OCI-LY3 (cell line): ENCODE measurements at regions not wholly inside any gene's neighbourhood (a gene's known extent, or its start where the extent isn't known, plus 50 kb on each side); places are given as distances from the start of the nearest gene placed in this dataset.

Experiments
- H2AFZ ChIP-seq: fragments of 200-600, 300-600 bp; shearing (Covaris generic); 2 replicates; pipeline ENCODE4 v1.6.0; 2014; ENCODE audit warnings: antibody characterized with exemption, low read depth, low read length
- H3K27ac ChIP-seq: fragments of 200-600, 300-600 bp; sonication (generic); 2 replicates; pipeline ENCODE4 v1.5.1; 2014; ENCODE audit warnings: mild to moderate bottlenecking, low read length, moderate library complexity, mixed read lengths
- H3K27me3 ChIP-seq: fragments of 200-600, 300-600 bp; sonication (generic); 2 replicates; pipeline ENCODE4 v1.6.1; 2014; ENCODE audit warnings: low read depth, low read length, mixed read lengths
- H3K36me3 ChIP-seq: fragments of 200-600, 300-600 bp; sonication (generic); replicated peaks from 2 replicates; pipeline ENCODE3; 2014; ENCODE audit warnings: low read depth, low read length, mixed read lengths
- H3K4me1 ChIP-seq: fragments of 300-600, 200-600 bp; sonication (generic); 2 replicates; pipeline ENCODE4 v1.6.1; 2014; ENCODE audit warnings: low read length, mixed read lengths
- H3K4me2 ChIP-seq: fragments of 200-600, 300-600 bp; sonication (generic); 2 replicates; pipeline ENCODE4 v1.6.1; 2014; ENCODE audit warnings: low read length, mixed read lengths
- H3K4me3 ChIP-seq: fragments of 300-600, 200-600 bp; sonication (generic); 2 replicates; pipeline ENCODE4 v1.5.1; 2014; ENCODE audit warnings: antibody characterized with exemption, mild to moderate bottlenecking, low read length, moderate library complexity
- H3K79me2 ChIP-seq: fragments of 300-600, 200-600 bp; shearing (Covaris generic); 2 replicates; pipeline ENCODE4 v1.6.1; 2014; ENCODE audit warnings: mild to moderate bottlenecking, low read length, mixed read lengths
- H3K9ac ChIP-seq: fragments of 300-600, 200-600 bp; shearing (Covaris generic); 2 replicates; pipeline ENCODE4 v1.6.0; 2014; ENCODE audit warnings: mild to moderate bottlenecking, low read length, moderate library complexity
- H3K9me3 ChIP-seq: fragments of 200-600, 300-600 bp; shearing (Covaris generic); 2 replicates; pipeline ENCODE4 v1.6.1; 2014; ENCODE audit warnings: low read length, mixed read lengths; ENCODE audit not compliant: insufficient read depth
- H4K20me1 ChIP-seq: fragments of 200-600, 300-600 bp; sonication (generic); 2 replicates; pipeline ENCODE4 v1.6.1; 2016; ENCODE audit warnings: low read length, mixed read lengths; ENCODE audit not compliant: insufficient read depth
- CTCF ChIP-seq: fragments of 200-600, 300-600 bp; sonication (generic); IDR thresholded peaks from 2 replicates; pipeline ENCODE4 v1.5.1; 2014; ENCODE audit warnings: antibody characterized with exemption, low read length, low read depth
- EZH2phosphoT487 ChIP-seq: fragments of 200-600 bp; shearing (Covaris generic); IDR thresholded peaks from 2 replicates; pipeline ENCODE4 v1.6.1; 2018; ENCODE audit warnings: antibody characterized with exemption, mixed run types, low read depth

DNA sequence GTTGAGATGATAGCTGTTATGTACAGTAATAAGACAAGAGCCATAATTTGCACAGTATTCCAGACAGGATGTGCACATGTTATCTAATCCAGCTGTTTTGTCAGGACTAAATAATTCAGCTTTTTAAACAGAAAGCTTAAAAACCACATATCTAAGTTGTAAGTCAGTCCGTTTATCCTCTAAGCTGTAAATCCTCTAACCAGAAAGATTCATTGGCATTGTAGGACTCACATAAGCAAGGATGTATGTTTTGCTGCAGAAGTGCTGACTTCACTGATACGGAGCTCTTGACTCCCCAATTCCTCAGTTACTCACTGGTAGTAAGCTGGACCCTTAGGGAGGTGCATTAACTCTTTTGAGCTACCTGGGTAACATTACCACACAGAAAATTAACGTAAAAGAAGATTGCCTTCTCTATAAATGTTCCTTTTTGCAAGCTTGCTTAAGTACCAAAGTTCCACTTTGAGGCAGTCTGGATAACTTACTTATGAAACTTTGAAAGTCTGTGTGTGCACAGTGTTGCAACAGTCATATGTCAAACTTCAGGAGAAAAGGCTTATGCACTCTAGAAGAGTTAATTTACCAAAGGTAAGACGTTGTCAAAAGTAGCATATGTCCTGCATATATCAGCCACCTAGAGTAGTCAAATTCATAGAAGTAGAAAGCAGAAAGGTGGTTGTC lies 58.3 kb upstream of the MAGEB2 start:
- no peak overlapping the region for H2AFZ ChIP-seq
- no peak overlapping the region for H3K4me3 ChIP-seq
- H3K4me2 ChIP-seq, result no peak overlapping the region
- no peaks in the 10 kb centered on the region for H3K79me2 ChIP-seq
- H3K27ac ChIP-seq, result no peak overlapping the region
- no peaks in the 10 kb centered on the region for H3K9me3 ChIP-seq
- no peak overlapping the region for H3K9ac ChIP-seq
- TF ChIP-seq EZH2phosphoT487, result no peak
- no peak for TF ChIP-seq CTCF
- no peaks in the 10 kb centered on the region for H3K4me1 ChIP-seq
- H3K27me3 ChIP-seq, result no peaks in the 10 kb centered on the region
- H3K36me3 ChIP-seq, result no peaks in the 10 kb centered on the region
- H4K20me1 ChIP-seq, result no peaks in the 10 kb centered on the region

- H3K27ac ChIP-seq, result no peak overlapping the region
- H3K9ac ChIP-seq, result no peak overlapping the region
- H3K36me3 ChIP-seq, result no peaks in the 10 kb centered on the region
- no peaks in the 10 kb centered on the region for H3K4me1 ChIP-seq
- TF ChIP-seq EZH2phosphoT487 (no peak), CTCF (no peak)
- H3K79me2 ChIP-seq, result no peaks in the 10 kb centered on the region
- H4K20me1 ChIP-seq, result no peaks in the 10 kb centered on the region
- no peak overlapping the region for H3K4me2 ChIP-seq
- no peak overlapping the region for H3K4me3 ChIP-seq
- H3K9me3 ChIP-seq, result no peaks in the 10 kb centered on the region
- no peak overlapping the region for H2AFZ ChIP-seq
- no peaks in the 10 kb centered on the region for H3K27me3 ChIP-seq
Observed at GRCh38 chrX:30161043-30161442, 54.3 kb upstream of the MAGEB2 start.
